AG04450 (cell line): ENCODE measurements at regions not wholly inside any gene's neighbourhood (a gene's known extent, or its start where the extent isn't known, plus 50 kb on each side); places are given as distances from the start of the nearest gene placed in this dataset.

Source experiments
- CTCF ChIA-PET: fragments of 300-600, 350-600 bp; formaldehyde crosslinking; extraction: SDS; loops from one replicate; lab custom pipeline; 2022; ENCODE audit warnings: antibody characterized with exemption, inconsistent platforms; lab: Charles Lee
- POLR2A ChIA-PET: fragments of 350-600 bp; formaldehyde crosslinking; extraction: SDS; loops from one replicate; lab custom pipeline; 2021; ENCODE audit warnings: antibody characterized with exemption, inconsistent platforms; lab: Yijun Ruan, JAX
- DNase-seq: peaks from one replicate; pipeline ENCODE4 v3.0.0-alpha.2; 2011; ENCODE audit warnings: low read depth, low spot score
- H3K27ac ChIP-seq: one replicate; pipeline ENCODE4 v1.5.1; 2012; ENCODE audit warnings: low read depth, low read length, control low read depth
- H3K27me3 ChIP-seq: one replicate; pipeline ENCODE4 v1.6.0; 2012; ENCODE audit warnings: low read length; ENCODE audit not compliant: control insufficient read depth, insufficient read depth
- H3K4me3 ChIP-seq: 2 replicates; pipeline ENCODE4 v1.5.1; 2011; ENCODE audit warnings: mild to moderate bottlenecking, low read depth, low read length, control low read depth
- H3K9me3 ChIP-seq: 2 replicates; pipeline ENCODE4 v1.5.1; 2012; ENCODE audit warnings: low read length; ENCODE audit not compliant: control insufficient read depth, insufficient read depth
- CTCF ChIP-seq: IDR thresholded peaks from 2 replicates; pipeline ENCODE4 v1.5.1; 2011; ENCODE audit warnings: low read depth, low read length, control low read depth, inconsistent platforms

GRCh38 chr14:71536927-71537772, 395.1 kb upstream of the RGS6 start:
- DNase-seq, result no peak
- Histone ChIP-seq H3K27ac (no peak overlapping the region), H3K9me3 (no peaks in the 10 kb centered on the region), H3K4me3 (no peak overlapping the region), H3K27me3 (no peaks in the 10 kb centered on the region)
- TF ChIP-seq CTCF, result no peak
- POLR2A ChIA-PET, result interaction anchor here (0.5 to 1.3 kb wide), 3 partner anchors 14 to 133 kb away, joined by 3 to 9 read pairs (median 5); no protein-coding TSS in a partner anchor
- CTCF ChIA-PET, result no interaction called here

DNA sequence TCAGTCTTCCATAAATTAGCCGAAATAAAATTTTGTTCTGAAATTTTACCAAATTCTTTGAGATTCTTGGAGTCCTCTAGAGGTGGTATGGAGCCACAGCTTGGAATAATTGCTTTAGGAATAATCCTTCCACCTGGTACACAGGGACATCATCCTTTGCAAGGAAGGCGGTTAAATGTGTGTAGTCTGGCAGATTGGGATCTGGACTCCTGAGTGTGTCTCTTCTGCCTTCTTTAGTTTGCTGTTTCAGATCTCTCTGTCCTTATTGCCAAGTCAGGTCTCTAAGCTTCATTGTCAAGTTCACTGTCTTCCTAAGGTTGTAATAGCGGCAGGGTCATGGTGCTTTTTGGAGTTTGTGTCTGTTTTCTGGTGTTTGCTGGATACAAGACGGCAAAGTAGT, 393.9 kb upstream of the RGS6 start:
- ChIA-PET CTCF (interaction anchor here (0.5 to 1.0 kb wide), 2 partner anchors 15 to 58 kb away, joined by 3 to 4 read pairs; no protein-coding TSS in a partner anchor), POLR2A (no interaction called here)
- no peaks in the 10 kb centered on the region for H3K9me3 ChIP-seq
- no peak overlapping the region for H3K4me3 ChIP-seq
- DNase-seq, result no peak
- TF ChIP-seq CTCF, result no peak
- H3K27ac ChIP-seq, result no peak overlapping the region
- no peaks in the 10 kb centered on the region for H3K27me3 ChIP-seq

DNA sequence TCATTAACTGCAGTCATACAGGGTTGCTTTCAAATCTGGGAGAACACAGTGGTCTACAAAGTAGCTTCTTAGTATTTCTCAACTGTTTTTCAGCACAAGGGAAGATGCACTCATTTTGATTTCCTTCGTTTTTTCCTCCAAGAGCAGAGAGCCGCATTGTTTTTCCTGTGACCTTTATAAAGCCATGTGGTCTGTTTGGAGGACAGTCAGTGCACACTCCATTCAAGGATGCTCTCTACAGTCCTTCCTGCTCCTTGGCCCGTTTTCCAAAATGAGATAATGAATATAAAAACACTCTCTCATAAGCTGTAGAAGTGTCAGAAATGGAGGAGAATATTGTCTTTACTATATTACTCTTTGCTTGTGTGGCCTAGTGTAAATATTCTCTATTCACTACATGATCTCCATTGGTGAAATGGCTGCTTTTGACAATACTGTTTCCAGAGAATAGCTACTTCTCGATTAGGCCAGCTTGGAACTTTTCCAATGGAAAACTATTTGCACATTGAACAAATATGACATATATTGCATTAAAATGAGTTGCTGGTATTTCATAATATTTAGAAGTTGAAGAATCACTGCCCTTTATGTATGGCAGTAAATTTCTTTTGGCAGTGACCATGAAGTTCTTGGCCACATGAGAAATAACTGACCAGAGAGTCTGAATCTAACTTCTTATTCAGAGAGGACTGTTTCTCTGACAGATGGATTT, 393.1 kb upstream of the RGS6 start:
- POLR2A ChIA-PET, result no interaction called here
- Histone ChIP-seq H3K4me3 (no peak overlapping the region), H3K27me3 (no peaks in the 10 kb centered on the region), H3K27ac (no peak overlapping the region), H3K9me3 (no peaks in the 10 kb centered on the region)
- no peak for DNase-seq
- CTCF ChIA-PET, result interaction anchor here (1.0 kb wide), 1 partner anchor 14 kb away, joined by 3 read pairs; no protein-coding TSS in a partner anchor
- TF ChIP-seq CTCF, result no peak

GRCh38 chr14:71539650-71540285, 392.5 kb upstream of the RGS6 start:
- no peak overlapping the region for H3K27ac ChIP-seq
- ChIA-PET POLR2A (no interaction called here), CTCF (no interaction called here)
- no peak for TF ChIP-seq CTCF
- DNase-seq, result no peak
- H3K27me3 ChIP-seq, result no peaks in the 10 kb centered on the region
- H3K9me3 ChIP-seq, result no peaks in the 10 kb centered on the region
- H3K4me3 ChIP-seq, result no peak overlapping the region
